Islet precursor cell (in vitro differentiated cells): ENCODE measurements at regions not wholly inside any gene's neighbourhood (a gene's known extent, or its start where the extent isn't known, plus 50 kb on each side); places are given as distances from the start of the nearest gene placed in this dataset.
"Not testable (repeated sequence)": the region's sequence is repeated elsewhere in the genome, so short reads cannot be mapped to it uniquely, and the experiment has no call there.

Source experiments
- DNase-seq: peaks from one replicate; pipeline ENCODE4 v3.0.0-alpha.2; 2018

- no peak for DNase-seq
Observed at GRCh38 chr6:66336176-66336575, 629.1 kb upstream of the EYS start.

GRCh38 chr6:66328200-66328599 lies 621.2 kb upstream of the EYS start:
- DNase-seq, result no peak

- DNase-seq, result no peak
Observed at GRCh38 chr6:66326228-66326627, 619.2 kb upstream of the EYS start.

- no peak for DNase-seq
Observed at GRCh38 chr6:66321017-66321416, 614.0 kb upstream of the EYS start.

- no peak for DNase-seq
Observed at GRCh38 chr6:66307490-66307889, 600.5 kb upstream of the EYS start.

- no peak for DNase-seq
Observed at GRCh38 chr6:66291905-66292304, 584.9 kb upstream of the EYS start.

GRCh38 chr6:66289889-66290288 lies 582.9 kb upstream of the EYS start:
- no peak for DNase-seq

DNA sequence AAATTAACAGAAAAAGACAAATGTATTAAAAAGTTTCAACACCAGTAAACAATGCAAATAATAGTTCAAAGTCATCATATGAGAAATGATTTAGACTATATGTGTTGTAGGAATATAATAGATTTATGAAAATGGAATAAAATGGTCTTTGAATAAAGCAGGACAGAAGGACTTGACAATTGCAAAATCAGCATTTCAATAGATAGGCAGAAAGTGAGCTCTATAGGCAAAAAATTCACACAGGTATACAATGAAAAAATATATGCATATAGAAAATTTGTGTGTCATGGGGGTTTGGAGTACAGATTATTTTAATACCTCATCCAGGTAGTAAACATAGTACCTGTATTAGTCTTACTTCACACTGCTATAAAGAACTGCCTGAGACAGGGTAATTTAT lies 571.1 kb upstream of the EYS start:
- DNase-seq, result no peak

DNA sequence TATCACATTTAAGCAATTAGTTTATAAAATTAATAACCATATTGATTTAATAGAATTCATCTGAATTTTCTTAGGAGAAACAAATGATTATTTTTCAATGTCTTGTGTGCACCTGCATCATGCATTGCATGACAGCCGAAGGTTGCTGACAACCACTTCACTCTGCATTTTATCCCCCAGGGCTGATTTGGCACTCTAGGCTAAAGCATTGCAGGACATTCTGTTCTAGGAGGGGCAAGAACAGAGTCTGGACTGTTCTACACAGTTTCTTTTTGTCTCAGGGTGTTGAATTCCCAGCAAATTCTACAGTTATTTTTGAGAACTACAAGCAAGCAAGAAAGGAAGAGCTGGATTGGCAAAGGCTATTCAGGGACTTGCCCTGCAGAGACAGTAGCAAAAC lies 570.4 kb upstream of the EYS start:
- no peak for DNase-seq

- DNase-seq, result no peak
Observed at GRCh38 chr6:66265737-66266136, 558.7 kb upstream of the EYS start.

GRCh38 chr6:66264376-66264775 lies 557.4 kb upstream of the EYS start:
- DNase-seq, result no peak

GRCh38 chr6:66258731-66259487 lies 551.9 kb upstream of the EYS start:
- DNase-seq, result not testable (repeated sequence)

- no peak for DNase-seq
Observed at GRCh38 chr6:66245231-66245630, 538.2 kb upstream of the EYS start.

DNA sequence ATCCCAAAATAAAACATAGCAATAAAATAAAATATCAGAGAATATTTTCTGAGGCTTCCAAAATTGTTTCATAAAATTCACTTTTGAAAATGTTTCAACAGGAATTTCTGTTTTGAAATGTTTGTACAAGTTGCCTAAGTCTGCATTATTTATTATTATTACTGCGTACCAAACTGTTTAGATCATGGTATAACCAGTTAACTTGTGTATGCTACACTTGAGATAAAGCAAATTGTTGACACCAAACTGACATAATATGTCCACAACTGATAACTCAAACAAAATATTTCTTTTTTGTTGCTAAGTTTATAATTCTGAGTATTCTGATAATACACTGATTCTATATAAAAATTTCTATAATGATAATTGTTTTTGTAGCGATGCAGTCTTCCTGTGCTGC lies 531.8 kb upstream of the EYS start:
- no peak for DNase-seq

DNA sequence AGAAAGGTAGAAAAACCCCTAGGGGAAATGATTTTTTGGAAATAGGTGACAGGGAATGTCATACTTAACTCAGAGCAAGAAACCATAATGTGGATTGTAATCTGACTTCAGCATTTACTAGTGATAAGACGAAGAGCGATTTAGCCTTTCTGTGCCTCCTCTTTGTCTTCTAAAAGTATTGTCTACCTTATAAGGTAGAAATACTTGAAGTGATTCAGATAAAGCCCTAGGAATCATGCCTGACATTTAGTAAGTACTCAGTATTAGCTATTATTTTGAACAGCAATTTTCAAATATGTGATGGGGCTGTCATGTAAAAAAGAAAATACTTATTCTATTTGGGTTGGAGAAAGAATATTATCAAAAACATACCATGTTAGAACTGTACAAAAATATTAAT lies 525.9 kb upstream of the EYS start:
- no peak for DNase-seq

DNA sequence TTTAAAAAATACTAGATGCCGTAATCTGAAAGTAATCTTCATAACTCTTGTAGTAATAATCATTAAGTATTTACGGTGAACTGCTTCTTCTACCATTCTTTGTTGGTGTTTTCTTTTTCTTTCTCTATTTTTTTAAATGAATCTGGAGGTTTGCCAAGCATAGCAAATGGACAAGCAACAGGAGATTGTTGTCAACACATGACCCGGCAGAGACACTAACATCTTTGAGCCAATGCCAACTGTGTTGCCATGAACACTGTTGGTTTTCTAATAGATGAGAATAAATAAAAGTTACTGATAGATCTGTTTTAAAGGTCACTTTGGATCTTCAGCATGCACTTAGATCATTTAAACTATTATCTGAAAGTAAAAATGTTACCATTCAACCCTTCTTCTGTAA lies 523.6 kb upstream of the EYS start:
- no peak for DNase-seq

DNA sequence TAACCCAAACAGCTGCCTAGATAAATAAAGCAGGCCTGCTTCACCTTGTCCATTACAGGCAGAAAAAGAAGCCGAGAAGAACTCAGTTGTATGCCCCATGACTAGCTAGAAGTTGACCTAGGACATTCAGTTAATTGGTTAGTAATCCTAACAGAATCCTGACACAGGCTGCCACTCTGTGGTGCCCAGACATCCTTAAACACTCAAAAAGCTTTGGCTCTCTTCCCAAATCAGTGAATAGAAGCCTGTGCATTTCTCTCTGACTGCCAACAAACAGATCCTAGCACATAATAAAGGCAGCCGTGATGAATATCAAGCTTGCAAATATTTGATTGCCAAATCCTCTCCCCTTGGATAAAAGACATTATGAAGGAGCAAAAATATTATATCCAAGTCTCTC lies 519.1 kb upstream of the EYS start:
- DNase-seq, result no peak

GRCh38 chr6:66210964-66211363 lies 503.9 kb upstream of the EYS start:
- no peak for DNase-seq

- DNase-seq, result no peak
Observed at GRCh38 chr6:66200390-66200789, 493.4 kb upstream of the EYS start.

- DNase-seq, result no peak
Observed at GRCh38 chr6:66199171-66199570, 492.1 kb upstream of the EYS start.

DNA sequence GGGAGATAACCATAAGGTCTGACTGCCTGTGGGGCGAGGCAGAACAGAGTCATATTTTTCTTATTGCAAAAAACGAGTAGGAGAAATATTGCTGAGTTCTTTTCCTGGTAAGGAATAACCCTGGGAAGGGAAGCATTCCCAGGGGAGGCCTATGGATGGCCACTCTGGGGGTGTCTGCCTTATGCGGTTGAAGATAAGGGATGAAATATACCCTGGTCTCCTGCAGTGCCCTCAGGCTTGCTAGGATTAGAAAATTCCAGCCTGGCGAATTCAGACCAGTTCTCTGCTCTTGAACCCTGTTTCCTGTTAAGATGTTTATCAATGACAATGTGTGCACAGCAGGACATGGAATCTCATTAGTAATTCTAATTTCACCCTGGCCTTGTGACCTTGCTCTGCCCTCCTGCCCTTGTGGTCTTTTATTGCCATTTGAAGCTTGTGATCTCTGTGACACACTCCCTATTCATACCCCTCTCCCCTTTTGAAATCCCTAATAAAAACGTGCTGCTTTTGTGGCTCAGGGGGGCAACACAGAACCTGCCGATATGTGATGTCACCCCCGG lies 491.1 kb upstream of the EYS start:
- no peak for DNase-seq

GRCh38 chr6:66190858-66191257 lies 483.8 kb upstream of the EYS start:
- no peak for DNase-seq

DNA sequence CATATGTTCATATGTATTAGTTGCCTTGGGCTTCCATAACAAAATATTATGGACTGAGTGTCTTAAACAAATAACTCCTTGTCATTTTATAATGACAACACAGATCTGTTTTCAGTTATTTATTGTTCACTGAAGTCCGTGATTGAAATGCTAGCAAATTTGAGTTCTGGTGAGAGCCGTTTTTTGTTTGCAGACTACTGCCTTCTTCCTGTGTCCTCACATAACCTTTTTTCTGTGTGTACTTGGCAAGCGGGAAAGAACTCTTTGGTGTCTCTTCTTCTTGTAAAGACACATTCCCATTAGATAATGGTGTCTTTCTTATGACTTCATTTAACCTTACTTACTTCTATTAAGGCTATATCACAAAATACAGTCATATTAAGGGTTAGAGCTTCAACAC lies 482.9 kb upstream of the EYS start:
- DNase-seq, result no peak

GRCh38 chr6:66186756-66187155 lies 479.7 kb upstream of the EYS start:
- DNase-seq, result no peak

DNA sequence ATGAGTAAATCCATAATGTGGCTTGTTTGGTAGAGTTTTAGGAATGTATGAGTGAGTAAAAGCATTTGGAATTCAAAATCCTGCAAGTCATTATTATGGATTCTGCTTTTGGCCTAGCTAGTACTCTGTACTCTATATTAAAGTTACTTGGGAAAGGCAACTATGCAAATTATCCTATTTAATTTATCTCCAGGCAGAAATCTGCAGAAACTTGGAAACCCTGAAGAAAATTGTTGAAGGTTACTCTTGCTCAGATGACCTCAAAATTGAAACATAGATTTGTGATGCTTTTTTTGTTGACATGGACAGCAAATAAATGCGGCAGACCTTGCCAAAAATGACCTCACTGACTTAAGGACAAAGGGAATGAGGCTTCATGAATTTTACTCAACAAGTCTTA lies 477.1 kb upstream of the EYS start:
- DNase-seq, result no peak
